Aorta (tissue), 5 donors: ENCODE measurements at regions not wholly inside any gene's neighbourhood (a gene's known extent, or its start where the extent isn't known, plus 50 kb on each side); places are given as distances from the start of the nearest gene placed in this dataset.

Experiments
- ATAC-seq: fragments of 200-7000 bp; cut with Tn5 transposase; one replicate; pipeline ENCODE4 v1.9.1; 2022; ENCODE audit warnings: moderate library complexity; ENCODE audit not compliant: low FRiP score
- DNase-seq, 2 donors: peaks; one replicate each; pipeline ENCODE4 v3.0.0-alpha.2; 2020
- H3K27ac ChIP-seq, 2 donors: one replicate each; pipeline ENCODE4 v1.5.1; 2013; ENCODE audit warnings: low read length in 2 of 2, mild to moderate bottlenecking in 2 of 2, moderate library complexity in 2 of 2, control low read depth in 1 of 2, inconsistent platforms in 1 of 2, low read depth in 1 of 2
- H3K27me3 ChIP-seq, 2 donors: one replicate each; pipeline ENCODE4 v1.6.1; 2013; ENCODE audit warnings: control low read depth in 1 of 2, low read length in 1 of 2, mild to moderate bottlenecking in 1 of 2, moderate library complexity in 1 of 2; ENCODE audit not compliant: insufficient read depth in 2 of 2, control insufficient read depth in 1 of 2
- H3K36me3 ChIP-seq, 2 donors: one replicate each; pipeline ENCODE4 v1.6.1; 2013; ENCODE audit warnings: control low read depth in 1 of 2, low read length in 1 of 2, mild to moderate bottlenecking in 1 of 2; ENCODE audit not compliant: insufficient read depth in 2 of 2, control insufficient read depth in 1 of 2
- H3K4me1 ChIP-seq, 2 donors: one replicate each; pipeline ENCODE4 v1.6.1; 2013; ENCODE audit warnings: low read length in 2 of 2, control low read depth in 1 of 2, mild to moderate bottlenecking in 1 of 2, moderate library complexity in 1 of 2; ENCODE audit not compliant: insufficient read depth in 2 of 2, control insufficient read depth in 1 of 2
- H3K4me3 ChIP-seq, 2 donors: one replicate each; pipeline ENCODE4 v1.5.1; 2013; ENCODE audit warnings: low read length in 2 of 2, control low read depth in 1 of 2, mild to moderate bottlenecking in 1 of 2
- H3K9me3 ChIP-seq: one replicate; pipeline ENCODE4 v1.6.1; 2013; ENCODE audit warnings: mild to moderate bottlenecking, low read length; ENCODE audit not compliant: control insufficient read depth
- WGBS, 2 donors: extraction: QIAGEN DNeasy Blood & Tissue Kit; methylation state at CpG; one replicate each; pipeline ENCODE4 v1.1.7; 2013; 5-methylcytosine and 5-hydroxymethylcytosine counted together
- intact Hi-C, 2 donors: fragments of 100-400 bp; cut with DNase I; formaldehyde crosslinking; loops; one replicate each; pipeline versions ENCODE4 v1.14.2 to v1.15.0; 2022
- donor health status: healthy with polysubstance abuse.
- donor health status: Bipolar disorder and iron deficiency.
- donor health status: DM: no; HTN: no; CAD: no.
- donor health status: DM: no; HTN: no; CAD: no.
- donor health status: DM: yes; HTN: yes; CAD: no.

- Histone ChIP-seq H3K27ac (no peak overlapping the region), H3K27me3 (no peaks in the 10 kb centered on the region), H3K4me1 (no peaks in the 10 kb centered on the region), H3K9me3 (no peaks in the 10 kb centered on the region), H3K4me3 (no peak overlapping the region), H3K36me3 (no peaks in the 10 kb centered on the region)
- intact Hi-C loops, result no loop called here
- ATAC-seq, result no peak
- DNase-seq, result no peak
- 66 to 94% methylated on average over 2 of the region's 2 CpGs for WGBS, 2 donors
Measured at GRCh38 chr7:52085610-52086009, 769.0 kb upstream of the COBL start.

- intact Hi-C loops, result no loop called here
- H3K4me3 ChIP-seq, result no peak overlapping the region
- 40 to 69% methylated on average over 2 of the region's 2 CpGs for WGBS, 2 donors
- no peak overlapping the region for H3K27ac ChIP-seq
- H3K9me3 ChIP-seq, result no peaks in the 10 kb centered on the region
- ATAC-seq (no peak), DNase-seq (no peak)
- H3K27me3 ChIP-seq, result no peaks in the 10 kb centered on the region
- no peaks in the 10 kb centered on the region for H3K36me3 ChIP-seq
- peaks cover 0 to 2% of the 10 kb centered on the region in 2 donors for H3K4me1 ChIP-seq
Measured at GRCh38 chr7:52080493-52080892, 763.9 kb upstream of the COBL start.

- ATAC-seq (no peak), DNase-seq (no peak)
- Histone ChIP-seq H3K27me3 (no peaks in the 10 kb centered on the region), H3K4me1 (peaks cover 0 to 2% of the 10 kb centered on the region in 2 donors), H3K4me3 (no peak overlapping the region), H3K9me3 (no peaks in the 10 kb centered on the region), H3K36me3 (no peaks in the 10 kb centered on the region), H3K27ac (no peak overlapping the region)
- intact Hi-C loops, result no loop called here
Measured at GRCh38 chr7:52079726-52080125, 763.1 kb upstream of the COBL start.

GRCh38 chr7:52077571-52077970, 761.0 kb upstream of the COBL start:
- Histone ChIP-seq H3K36me3 (no peaks in the 10 kb centered on the region), H3K27me3 (no peaks in the 10 kb centered on the region), H3K4me3 (no peak overlapping the region), H3K4me1 (peaks cover 0 to 2% of the 10 kb centered on the region in 2 donors), H3K9me3 (no peaks in the 10 kb centered on the region), H3K27ac (no peak overlapping the region)
- ATAC-seq (no peak), DNase-seq (no peak)
- intact Hi-C loops, result no loop called here
- WGBS, 2 donors, result 91 to 93% methylated on average over 2 of the region's 2 CpGs

- Histone ChIP-seq H3K36me3 (no peaks in the 10 kb centered on the region), H3K4me3 (no peak overlapping the region), H3K27me3 (no peaks in the 10 kb centered on the region), H3K4me1 (peaks cover 0 to 2% of the 10 kb centered on the region in 2 donors), H3K9me3 (no peaks in the 10 kb centered on the region), H3K27ac (no peak overlapping the region)
- 77 to 80% methylated on average over 4 of the region's 4 CpGs for WGBS, 2 donors
- DNase-seq (no peak), ATAC-seq (no peak)
- intact Hi-C loops, result no loop called here
Measured at GRCh38 chr7:52074912-52075311, 758.3 kb upstream of the COBL start.

GRCh38 chr7:52074071-52074470, 757.5 kb upstream of the COBL start:
- no peaks in the 10 kb centered on the region for H3K9me3 ChIP-seq
- H3K27ac ChIP-seq, result no peak overlapping the region
- DNase-seq (no peak), ATAC-seq (no peak)
- no peaks in the 10 kb centered on the region for H3K4me1 ChIP-seq
- intact Hi-C loops, result no loop called here
- 57 to 66% methylated on average over 2 of the region's 2 CpGs for WGBS, 2 donors
- no peak overlapping the region for H3K4me3 ChIP-seq
- H3K27me3 ChIP-seq, result no peaks in the 10 kb centered on the region
- no peaks in the 10 kb centered on the region for H3K36me3 ChIP-seq

GRCh38 chr7:52071744-52072143, 755.1 kb upstream of the COBL start:
- intact Hi-C loops, result no loop called here
- no peak for ATAC-seq
- no peak for DNase-seq
- Histone ChIP-seq H3K4me1 (no peaks in the 10 kb centered on the region), H3K27ac (no peak overlapping the region), H3K9me3 (no peaks in the 10 kb centered on the region), H3K36me3 (no peaks in the 10 kb centered on the region), H3K27me3 (no peaks in the 10 kb centered on the region), H3K4me3 (no peak overlapping the region)
- 51 to 58% methylated on average over 1 of the region's 1 CpG for WGBS, 2 donors

- DNase-seq (no peak), ATAC-seq (no peak)
- H3K4me1 ChIP-seq, result no peaks in the 10 kb centered on the region
- no peaks in the 10 kb centered on the region for H3K27me3 ChIP-seq
- H3K4me3 ChIP-seq, result no peak overlapping the region
- no peaks in the 10 kb centered on the region for H3K36me3 ChIP-seq
- WGBS, 2 donors, result 94 to 96% methylated on average over 1 of the region's 1 CpG
- H3K27ac ChIP-seq, result no peak overlapping the region
- intact Hi-C loops, result no loop called here
- no peaks in the 10 kb centered on the region for H3K9me3 ChIP-seq
Measured at GRCh38 chr7:52064493-52064892, 747.9 kb upstream of the COBL start.

GRCh38 chr7:52061666-52062065, 745.1 kb upstream of the COBL start:
- no peaks in the 10 kb centered on the region for H3K9me3 ChIP-seq
- no peak for ATAC-seq
- 88 to 90% methylated on average over 2 of the region's 2 CpGs for WGBS, 2 donors
- H3K4me1 ChIP-seq, result no peaks in the 10 kb centered on the region
- H3K27ac ChIP-seq, result no peak overlapping the region
- no peaks in the 10 kb centered on the region for H3K36me3 ChIP-seq
- intact Hi-C loops, result no loop called here
- no peaks in the 10 kb centered on the region for H3K27me3 ChIP-seq
- DNase-seq, result no peak
- no peak overlapping the region for H3K4me3 ChIP-seq
